ENCODE measurements at regions not wholly inside any gene's neighbourhood (a gene's known extent, or its start where the extent isn't known, plus 50 kb on each side); places are given as distances from the start of the nearest gene placed in this dataset.

DNA sequence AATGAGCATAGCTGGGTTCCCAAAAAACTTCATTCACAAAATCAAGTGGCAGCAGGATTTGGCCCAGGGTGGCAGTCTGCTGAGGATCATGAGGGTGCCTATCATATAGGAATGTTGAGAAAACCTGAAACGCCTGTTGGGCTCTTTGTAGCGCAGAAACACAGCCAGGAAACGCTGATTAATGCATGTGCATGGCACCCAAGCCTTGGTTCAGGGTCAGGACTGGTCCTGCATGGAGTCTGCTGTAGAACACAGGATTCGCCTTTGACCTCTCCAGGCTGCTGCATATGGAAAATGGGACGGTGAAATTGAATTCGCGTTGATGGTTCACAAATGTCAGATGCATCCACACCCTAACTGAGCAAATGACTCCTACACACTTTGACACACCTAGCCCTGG, 227.9 kb upstream of the COPS8 start:
- no peaks in the 10 kb centered on the region for H3K4me1 ChIP-seq
- DNase-seq (no peak), ATAC-seq (no peak)
- TF ChIP-seq, protein P1, sequence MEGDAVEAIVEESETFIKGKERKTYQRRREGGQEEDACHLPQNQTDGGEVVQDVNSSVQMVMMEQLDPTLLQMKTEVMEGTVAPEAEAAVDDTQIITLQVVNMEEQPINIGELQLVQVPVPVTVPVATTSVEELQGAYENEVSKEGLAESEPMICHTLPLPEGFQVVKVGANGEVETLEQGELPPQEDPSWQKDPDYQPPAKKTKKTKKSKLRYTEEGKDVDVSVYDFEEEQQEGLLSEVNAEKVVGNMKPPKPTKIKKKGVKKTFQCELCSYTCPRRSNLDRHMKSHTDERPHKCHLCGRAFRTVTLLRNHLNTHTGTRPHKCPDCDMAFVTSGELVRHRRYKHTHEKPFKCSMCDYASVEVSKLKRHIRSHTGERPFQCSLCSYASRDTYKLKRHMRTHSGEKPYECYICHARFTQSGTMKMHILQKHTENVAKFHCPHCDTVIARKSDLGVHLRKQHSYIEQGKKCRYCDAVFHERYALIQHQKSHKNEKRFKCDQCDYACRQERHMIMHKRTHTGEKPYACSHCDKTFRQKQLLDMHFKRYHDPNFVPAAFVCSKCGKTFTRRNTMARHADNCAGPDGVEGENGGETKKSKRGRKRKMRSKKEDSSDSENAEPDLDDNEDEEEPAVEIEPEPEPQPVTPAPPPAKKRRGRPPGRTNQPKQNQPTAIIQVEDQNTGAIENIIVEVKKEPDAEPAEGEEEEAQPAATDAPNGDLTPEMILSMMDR (IDR thresholded peaks at IDR 0.05), result no peak
- H3K27ac ChIP-seq, result no peak overlapping the region
- no peaks in the 10 kb centered on the region for H3K36me3 ChIP-seq
- no peak overlapping the region for H3K4me3 ChIP-seq
- no peaks in the 10 kb centered on the region for H3K9me3 ChIP-seq
- intact Hi-C loops (cut with DNase I), result no loop called here
- H3K27me3 ChIP-seq (ENCODE audit: low read depth), result no peaks in the 10 kb centered on the region

- DNase-seq, result no peak
- Histone ChIP-seq H3K4me3 (no peak overlapping the region), H3K27me3 (ENCODE audit: low read depth) (no peaks in the 10 kb centered on the region), H3K27ac (no peak overlapping the region), H3K9me3 (no peaks in the 10 kb centered on the region), H3K36me3 (no peaks in the 10 kb centered on the region), H3K4me1 (no peaks in the 10 kb centered on the region)
- ATAC-seq, result no peak
- TF ChIP-seq, protein P1 (IDR thresholded peaks at IDR 0.05), result no peak
- intact Hi-C loops (cut with DNase I), result no loop called here
These were observed 227.0 kb upstream of the COPS8 start for GRCh38 chr2:236858661-236859060.

GRCh38 chr2:236859908-236860307, 225.8 kb upstream of the COPS8 start:
- Histone ChIP-seq H3K4me3 (no peak overlapping the region), H3K4me1 (no peaks in the 10 kb centered on the region), H3K27me3 (ENCODE audit: low read depth) (no peaks in the 10 kb centered on the region), H3K27ac (no peak overlapping the region), H3K36me3 (no peaks in the 10 kb centered on the region), H3K9me3 (no peaks in the 10 kb centered on the region)
- intact Hi-C loops (cut with DNase I), result no loop called here
- ATAC-seq (no peak), DNase-seq (no peak)
- TF ChIP-seq, protein P1 (IDR thresholded peaks at IDR 0.05), result no peak

- Histone ChIP-seq H3K27ac (no peak overlapping the region), H3K9me3 (no peaks in the 10 kb centered on the region), H3K4me1 (no peaks in the 10 kb centered on the region), H3K4me3 (no peak overlapping the region), H3K36me3 (no peaks in the 10 kb centered on the region), H3K27me3 (ENCODE audit: low read depth) (no peaks in the 10 kb centered on the region)
- intact Hi-C loops (cut with DNase I), result no loop called here
- TF ChIP-seq, protein P1 (IDR thresholded peaks at IDR 0.05), result no peak
- ATAC-seq (peak in 1 of 2 donors; percentile 23), DNase-seq (no peak)
These were observed 224.4 kb upstream of the COPS8 start for GRCh38 chr2:236861196-236861875.

GRCh38 chr2:236861944-236862343, 223.7 kb upstream of the COPS8 start:
- Histone ChIP-seq H3K36me3 (no peaks in the 10 kb centered on the region), H3K27ac (no peak overlapping the region), H3K9me3 (no peaks in the 10 kb centered on the region), H3K4me3 (no peak overlapping the region), H3K27me3 (ENCODE audit: low read depth) (no peaks in the 10 kb centered on the region), H3K4me1 (no peaks in the 10 kb centered on the region)
- ATAC-seq, result no peak
- intact Hi-C loops (cut with DNase I), result no loop called here
- TF ChIP-seq, protein P1 (IDR thresholded peaks at IDR 0.05), result no peak
- DNase-seq, result no peak

All from lower lobe of right lung (tissue), 2 donors.